K562 (cell line): ENCODE measurements at regions not wholly inside any gene's neighbourhood (a gene's known extent, or its start where the extent isn't known, plus 50 kb on each side); places are given as distances from the start of the nearest gene placed in this dataset.

ENCODE experiments used
- CCAR2 ChIP-seq: fragments of 200-400 bp; formaldehyde crosslinking; IDR thresholded peaks from 2 replicates; pipeline ENCODE4 v1.6.1; 2017; ENCODE audit warnings: mild to moderate bottlenecking, low read depth, low read length
- POLR2A ChIP-seq: fragments of 450-650 bp; conservative IDR thresholded peaks from 2 replicates; pipeline ENCODE4 v1.6.1; 2016
- PRPF4 ChIP-seq: fragments of 200-400 bp; formaldehyde crosslinking; IDR thresholded peaks from one replicate; pipeline ENCODE4 v1.6.1; 2017; ENCODE audit warnings: low read length, low read depth, mild to moderate bottlenecking; ENCODE audit not compliant: insufficient read depth, poor library complexity, severe bottlenecking
- SAP30 ChIP-seq: fragments of 200-600 bp; sonication (generic); IDR thresholded peaks from 2 replicates; pipeline ENCODE4 v1.6.1; 2012; ENCODE audit warnings: borderline replicate concordance, low read depth, mild to moderate bottlenecking, moderate library complexity, low read length, control low read depth, inconsistent platforms; ENCODE audit not compliant: insufficient read depth, poor library complexity, severe bottlenecking
- SMAD4 ChIP-seq: fragments of 250-450 bp; sonication (Bioruptor Pico); conservative IDR thresholded peaks from 2 replicates; pipeline ENCODE4 v1.8.0; 2021; ENCODE audit warnings: inconsistent platforms, mild to moderate bottlenecking, moderate library complexity
- ZNF175 ChIP-seq: fragments of 200-800 bp; sonication (Bioruptor generic); IDR thresholded peaks from 2 replicates; pipeline ENCODE4 v1.6.1; 2016; ENCODE audit warnings: low read depth, mild to moderate bottlenecking, missing genetic modification characterization, missing compliant biosample characterization
- TF ChIP-seq, protein P1 (sequence below), 3 experiments: IDR thresholded peaks in 2 of 3; conservative IDR thresholded peaks in 1 of 3; 2 replicates each; pipeline ENCODE4 v1.5.1; 2011 to 2012; ENCODE audit warnings: low read length in 3 of 3, mild to moderate bottlenecking in 3 of 3, control low read depth in 2 of 3, improper control_type of control experiment in 1 of 3, inconsistent platforms in 1 of 3, low read depth in 1 of 3, mixed read lengths in 1 of 3, moderate library complexity in 1 of 3; ENCODE audit not compliant: insufficient read depth in 2 of 3

DNA sequence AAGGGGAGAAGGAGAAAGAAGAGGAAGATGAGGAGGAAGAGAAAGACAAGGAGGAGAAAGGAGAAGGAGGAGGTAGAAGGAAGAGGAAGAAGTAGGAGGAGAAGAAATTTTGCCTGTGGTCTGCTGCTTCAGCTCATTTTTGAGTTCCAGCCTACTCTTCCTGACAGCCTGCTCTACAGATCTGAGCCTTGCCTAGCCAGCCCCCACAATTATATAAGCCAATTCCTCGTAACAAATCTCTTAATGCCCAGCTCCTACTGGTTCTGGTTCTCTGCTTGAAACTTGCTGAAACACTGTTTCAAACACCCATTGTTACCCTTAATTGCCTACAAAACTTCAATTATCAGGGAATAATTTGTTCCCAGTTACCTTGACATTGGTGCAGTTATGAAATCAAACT lies 1014.2 kb upstream of the CELF4 start:
- TF ChIP-seq, protein P1, sequence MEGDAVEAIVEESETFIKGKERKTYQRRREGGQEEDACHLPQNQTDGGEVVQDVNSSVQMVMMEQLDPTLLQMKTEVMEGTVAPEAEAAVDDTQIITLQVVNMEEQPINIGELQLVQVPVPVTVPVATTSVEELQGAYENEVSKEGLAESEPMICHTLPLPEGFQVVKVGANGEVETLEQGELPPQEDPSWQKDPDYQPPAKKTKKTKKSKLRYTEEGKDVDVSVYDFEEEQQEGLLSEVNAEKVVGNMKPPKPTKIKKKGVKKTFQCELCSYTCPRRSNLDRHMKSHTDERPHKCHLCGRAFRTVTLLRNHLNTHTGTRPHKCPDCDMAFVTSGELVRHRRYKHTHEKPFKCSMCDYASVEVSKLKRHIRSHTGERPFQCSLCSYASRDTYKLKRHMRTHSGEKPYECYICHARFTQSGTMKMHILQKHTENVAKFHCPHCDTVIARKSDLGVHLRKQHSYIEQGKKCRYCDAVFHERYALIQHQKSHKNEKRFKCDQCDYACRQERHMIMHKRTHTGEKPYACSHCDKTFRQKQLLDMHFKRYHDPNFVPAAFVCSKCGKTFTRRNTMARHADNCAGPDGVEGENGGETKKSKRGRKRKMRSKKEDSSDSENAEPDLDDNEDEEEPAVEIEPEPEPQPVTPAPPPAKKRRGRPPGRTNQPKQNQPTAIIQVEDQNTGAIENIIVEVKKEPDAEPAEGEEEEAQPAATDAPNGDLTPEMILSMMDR (IDR thresholded peaks at IDR 0.05 in 2 of 3, conservative IDR thresholded peaks at IDR 0.05 in 1 of 3; ENCODE audit: insufficient read depth in 2 of 3, low read depth in 1 of 3, low read length in 3 of 3): no peak
- no peak for TF ChIP-seq SAP30
- no peak for TF ChIP-seq SMAD4 (CRISPR knock-in tag)
- no peak for TF ChIP-seq POLR2A
- TF ChIP-seq PRPF4: no peak
- no peak for TF ChIP-seq CCAR2
- TF ChIP-seq ZNF175 (CRISPR knock-in tag): no peak
